ENCODE measurements at regions not wholly inside any gene's neighbourhood (a gene's known extent, or its start where the extent isn't known, plus 50 kb on each side); places are given as distances from the start of the nearest gene placed in this dataset.

DNA sequence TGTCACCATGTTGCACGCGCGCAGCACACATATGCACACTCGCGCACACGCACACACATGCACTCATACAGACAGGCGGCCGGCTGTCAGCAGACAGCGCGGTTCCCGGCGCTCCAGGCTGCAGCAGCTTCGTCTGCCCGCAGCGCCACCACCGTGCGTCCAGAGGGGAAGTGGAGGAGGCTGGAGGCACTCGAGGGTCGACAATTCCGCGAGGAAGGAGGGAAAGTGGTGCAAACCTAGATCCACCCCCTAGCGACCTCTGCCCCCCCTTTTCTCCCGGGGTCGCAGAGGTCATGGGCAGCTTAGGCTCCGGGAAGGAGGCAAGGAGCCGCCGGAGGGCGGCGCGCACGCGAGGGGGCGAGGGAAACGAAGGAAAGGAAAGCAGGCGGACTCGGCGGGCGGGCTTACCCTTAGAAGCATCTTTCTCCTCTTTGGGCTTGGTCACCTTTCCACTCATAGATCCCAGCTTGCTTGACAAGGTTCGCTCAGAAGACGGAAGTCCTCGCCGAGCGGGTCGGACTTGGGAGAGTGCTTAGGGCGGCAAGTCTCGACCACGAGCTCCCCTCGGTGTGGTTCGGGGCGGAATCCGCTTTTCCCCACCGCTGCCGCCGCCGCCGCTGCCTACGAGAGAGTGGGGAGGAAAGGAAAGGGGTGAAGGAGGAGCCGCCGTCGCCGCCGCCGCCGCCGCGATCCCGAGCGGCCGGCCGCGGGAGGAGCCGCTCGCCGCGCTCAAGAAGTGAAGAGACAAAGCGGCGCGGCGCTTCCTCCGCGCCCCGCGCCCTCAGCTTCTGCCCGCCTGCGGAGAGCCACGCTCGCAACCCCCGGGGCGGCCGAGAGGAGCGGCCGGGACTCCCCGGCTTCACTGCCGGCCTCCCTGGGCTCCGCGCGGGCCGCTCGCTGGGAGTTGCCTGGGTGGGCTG is 326.6 kb upstream of the F9 start:
- no peak for TF ChIP-seq CTCF (IDR thresholded peaks at IDR 0.05; ENCODE audit: low read depth, low read length, missing control alignments)
- peak overlapping the region; percentile 10 for H3K4me3 ChIP-seq (ENCODE audit: low read depth, low read length)
- no peak for DNase-seq (ENCODE audit: low read depth)

DNA sequence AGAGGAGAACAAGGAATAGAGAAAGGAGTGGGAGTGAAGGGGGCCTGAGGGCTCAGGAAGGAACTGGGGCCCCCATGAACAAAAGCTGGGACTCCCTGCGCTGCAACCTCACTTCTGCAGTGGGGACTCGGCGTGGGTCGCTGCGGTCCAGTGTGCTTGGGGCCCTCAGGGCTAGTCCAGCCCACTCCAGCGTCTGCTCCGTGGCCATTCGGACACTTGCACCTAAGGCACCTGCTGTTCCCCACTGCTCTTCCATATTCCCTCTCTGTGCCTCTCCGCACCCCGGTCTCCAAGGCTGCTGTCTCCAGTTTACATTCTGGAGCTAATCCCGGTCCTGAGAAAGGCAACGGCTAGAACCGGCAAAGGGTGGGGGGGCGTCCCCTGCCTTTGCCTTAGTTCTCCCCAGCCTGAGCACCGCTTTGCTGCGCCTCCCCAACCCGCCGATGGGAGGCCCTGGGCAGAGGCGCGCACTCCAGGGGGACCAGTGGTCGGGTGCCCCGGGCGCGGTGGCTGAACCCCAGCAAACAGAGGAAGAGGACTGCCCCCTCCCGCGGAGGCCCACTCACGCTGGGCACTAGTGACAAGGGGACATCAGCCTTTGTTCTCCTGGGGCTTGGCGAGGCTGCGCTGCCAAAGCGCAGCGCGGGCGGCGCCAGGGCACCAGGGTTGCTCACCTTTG is 327.7 kb upstream of the F9 start:
- no peak for TF ChIP-seq CTCF (IDR thresholded peaks at IDR 0.05; ENCODE audit: low read depth, low read length, missing control alignments)
- no peak for DNase-seq (ENCODE audit: low read depth)
- H3K4me3 ChIP-seq (ENCODE audit: low read depth, low read length), result no peak overlapping the region

- DNase-seq (ENCODE audit: low read depth), result no peak
- TF ChIP-seq CTCF (IDR thresholded peaks at IDR 0.05; ENCODE audit: low read depth, low read length, missing control alignments), result no peak
- no peak overlapping the region for H3K4me3 ChIP-seq (ENCODE audit: low read depth, low read length)
Measured at GRCh38 chrX:139201924-139202323, 328.6 kb upstream of the F9 start.

GRCh38 chrX:139200793-139201192 is 329.7 kb upstream of the F9 start:
- DNase-seq (ENCODE audit: low read depth), result no peak
- no peak overlapping the region for H3K4me3 ChIP-seq (ENCODE audit: low read depth, low read length)
- TF ChIP-seq CTCF (IDR thresholded peaks at IDR 0.05; ENCODE audit: low read depth, low read length, missing control alignments), result no peak

- no peak for DNase-seq (ENCODE audit: low read depth)
- no peak overlapping the region for H3K4me3 ChIP-seq (ENCODE audit: low read depth, low read length)
- no peak for TF ChIP-seq CTCF (IDR thresholded peaks at IDR 0.05; ENCODE audit: low read depth, low read length, missing control alignments)
Measured at GRCh38 chrX:139200346-139200745, 330.2 kb upstream of the F9 start.

GRCh38 chrX:139199933-139200332 is 330.6 kb upstream of the F9 start:
- no peak for DNase-seq (ENCODE audit: low read depth)
- H3K4me3 ChIP-seq (ENCODE audit: low read depth, low read length), result no peak overlapping the region
- TF ChIP-seq CTCF (IDR thresholded peaks at IDR 0.05; ENCODE audit: low read depth, low read length, missing control alignments), result no peak
